ENCODE measurements at regions not wholly inside any gene's neighbourhood (a gene's known extent, or its start where the extent isn't known, plus 50 kb on each side); places are given as distances from the start of the nearest gene placed in this dataset.

GRCh38 chr7:42671627-42672026 is 240.2 kb downstream of the C7orf25 start:
- Mint-ChIP-seq H3K9me3 (peaks cover 9 to 11% of the 10 kb centered on the region in 2 experiments), H3K4me3 (no peak overlapping the region), H3K27me3 (ENCODE audit: low read depth) (peaks cover 1% of the 10 kb centered on the region; the same call in 1 of the 2 replicates), H3K36me3 (ENCODE audit: insufficient read depth in 1 of 3, low read depth in 3 of 3) (peaks cover 3 to 10% (median 10%) of the 10 kb centered on the region in 3 experiments; a peak in 5 of 7 replicates), H3K4me1 (no peaks in the 10 kb centered on the region; a peak in 1 of 4 replicates), H3K27ac (no peak overlapping the region)
- H3K9ac ChIP-seq (ENCODE audit: extremely low read depth, insufficient read length, low read length): no peak overlapping the region
- no peak overlapping the region for H3K18ac ChIP-seq (ENCODE audit: insufficient read length, low read depth, low read length)
- no peak overlapping the region for H3K27ac ChIP-seq (ENCODE audit: insufficient read length, low read depth, low read length)
- H4K5ac ChIP-seq (ENCODE audit: insufficient read length, low read depth, low read length): no peak overlapping the region
- H3K9me3 ChIP-seq (ENCODE audit: control insufficient read depth, low read depth, low read length): peaks cover 6% of the 10 kb centered on the region
- H3K14ac ChIP-seq (ENCODE audit: insufficient read depth, low read length): no peak overlapping the region
- H2BK15ac ChIP-seq (ENCODE audit: low read depth, low read length): no peak overlapping the region
- WGBS (ENCODE audit: extremely low coverage, insufficient read length, low lambda C conversion rate): no CpG with 5 or more reads among the region's 1 CpG
- H3K4ac ChIP-seq (ENCODE audit: low read depth, low read length): no peak overlapping the region
- H2BK20ac ChIP-seq (ENCODE audit: low read depth, low read length, poor library complexity, severe bottlenecking): no peak overlapping the region
- no peaks in the 10 kb centered on the region for H3K4me1 ChIP-seq (ENCODE audit: insufficient read depth, low read length)
- TF ChIP-seq CTCF (conservative IDR thresholded peaks at IDR 0.05): no peak
- no peak overlapping the region for H3K23ac ChIP-seq (ENCODE audit: insufficient read length, low read depth, low read length)
- H3K27me3 ChIP-seq (ENCODE audit: insufficient read depth, low read length): no peaks in the 10 kb centered on the region
- H2AFZ ChIP-seq (ENCODE audit: low read length): no peak overlapping the region
- no peak overlapping the region for H2BK5ac ChIP-seq (ENCODE audit: insufficient read length, low read length)
- no peak overlapping the region for H2BK120ac ChIP-seq (ENCODE audit: low read depth, low read length, poor library complexity, severe bottlenecking)
- no peak overlapping the region for H4K8ac ChIP-seq (replicated peaks; ENCODE audit: insufficient read length, low read depth, low read length)
- H3K23me2 ChIP-seq (ENCODE audit: insufficient read length, low read depth, low read length, poor library complexity, severe bottlenecking): no peaks in the 10 kb centered on the region
- H3K79me2 ChIP-seq (ENCODE audit: insufficient read depth, low read length): no peaks in the 10 kb centered on the region
- H3K79me1 ChIP-seq (ENCODE audit: insufficient read depth, low read depth, low read length, poor library complexity, severe bottlenecking): no peaks in the 10 kb centered on the region
- DNase-seq: no peak
- no peak overlapping the region for H3T11ph ChIP-seq (ENCODE audit: low read length)
- no peak overlapping the region for H3K56ac ChIP-seq (ENCODE audit: insufficient read length, low read depth, low read length)
- no peaks in the 10 kb centered on the region for H4K20me1 ChIP-seq (ENCODE audit: control insufficient read depth, insufficient read depth, insufficient read length)
- no peak overlapping the region for H4K91ac ChIP-seq (ENCODE audit: insufficient read length, low read depth, low read length)
- no peak overlapping the region for H3K4me2 ChIP-seq (ENCODE audit: insufficient read depth, insufficient read length, low read length)
- H2AK5ac ChIP-seq (ENCODE audit: insufficient read length, low read length): no peak overlapping the region
- no peak overlapping the region for H2BK12ac ChIP-seq (ENCODE audit: insufficient read length, low read depth, low read length)
